H1 (cell line): ENCODE measurements at regions not wholly inside any gene's neighbourhood (a gene's known extent, or its start where the extent isn't known, plus 50 kb on each side); places are given as distances from the start of the nearest gene placed in this dataset.

Experiments
- CEBPB ChIP-seq: IDR thresholded peaks from 2 replicates; pipeline ENCODE4 v1.6.1; 2012; ENCODE audit warnings: low read depth, low read length
- E2F6 ChIP-seq: IDR thresholded peaks from 2 replicates; pipeline ENCODE4 v1.6.1; 2012; ENCODE audit warnings: inconsistent platforms
- RXRA ChIP-seq: IDR thresholded peaks from 2 replicates; pipeline ENCODE4 v1.6.1; 2011; ENCODE audit warnings: low read depth, mild to moderate bottlenecking, low read length, moderate library complexity; ENCODE audit not compliant: insufficient read depth

- no peak for TF ChIP-seq RXRA
- TF ChIP-seq E2F6 = no peak
- no peak for TF ChIP-seq CEBPB
Measured at GRCh38 chr12:67025543-67026114, 243.5 kb upstream of the CAND1 start (continued).
